H1 (cell line): ENCODE measurements at regions not wholly inside any gene's neighbourhood (a gene's known extent, or its start where the extent isn't known, plus 50 kb on each side); places are given as distances from the start of the nearest gene placed in this dataset.
"Not testable (repeated sequence)": the region's sequence is repeated elsewhere in the genome, so short reads cannot be mapped to it uniquely, and the experiment has no call there.

ENCODE experiments used
- CTCF ChIA-PET: fragments of 300-600 bp; sonication (Branson Sonifier 250); formaldehyde crosslinking; loops from one replicate; lab custom pipeline; 2021; ENCODE audit not compliant: partially characterized antibody; lab: Charles Lee
- POLR2A ChIA-PET: fragments of 300-600 bp; sonication (Branson Sonifier 250); formaldehyde crosslinking; loops from one replicate; lab custom pipeline; 2021; ENCODE audit warnings: inconsistent platforms; ENCODE audit not compliant: partially characterized antibody; lab: Charles Lee
- DNase-seq, 2 experiments: peaks; one replicate each; pipeline versions ENCODE4 v3.0.0 to v3.0.0-alpha.2; 2010 to 2022; ENCODE audit warnings: low spot score in 2 of 2, low read depth in 1 of 2, mixed read lengths in 1 of 2
- FAIRE-seq: peaks from 2 replicates; lab custom pipeline; 2011; peaks lifted over from hg19 to GRCh38; lab: Jason Lieb, UNC
- H2AFZ ChIP-seq: 2 replicates; pipeline ENCODE4 v1.8.1; 2012; ENCODE audit warnings: low read length, inconsistent platforms
- H2AK5ac ChIP-seq: 2 replicates; pipeline ENCODE4 v1.6.1; 2013; ENCODE audit warnings: low read depth, low read length
- H2BK120ac ChIP-seq: replicated peaks from 2 replicates; pipeline ENCODE3; 2013; ENCODE audit warnings: low read depth, low read length, inconsistent platforms
- H2BK12ac ChIP-seq: 2 replicates; pipeline ENCODE4 v1.6.1; 2013; ENCODE audit warnings: low read depth, low read length
- H2BK15ac ChIP-seq: 2 replicates; pipeline ENCODE4 v1.6.1; 2013; ENCODE audit warnings: low read length
- H2BK20ac ChIP-seq: 2 replicates; pipeline ENCODE4 v1.6.1; 2013; ENCODE audit warnings: low read length
- H2BK5ac ChIP-seq: 2 replicates; pipeline ENCODE4 v1.6.1; 2013; ENCODE audit warnings: low read depth, low read length
- H3K14ac ChIP-seq: 2 replicates; pipeline ENCODE4 v1.6.1; 2013; ENCODE audit warnings: inconsistent platforms; ENCODE audit not compliant: insufficient read length
- H3K18ac ChIP-seq: 2 replicates; pipeline ENCODE4 v1.6.1; 2013; ENCODE audit warnings: low read length; ENCODE audit errors: extremely low read depth
- H3K23ac ChIP-seq: 2 replicates; pipeline ENCODE4 v1.6.1; 2013; ENCODE audit warnings: inconsistent platforms; ENCODE audit not compliant: insufficient read length
- H3K23me2 ChIP-seq: 2 replicates; pipeline ENCODE4 v1.6.1; 2013; ENCODE audit warnings: low read depth, low read length
- H3K27ac ChIP-seq: 2 replicates; pipeline ENCODE4 v1.6.1; 2011; ENCODE audit warnings: low read depth, low read length, inconsistent platforms
- H3K27me3 ChIP-seq, 4 experiments: replicated peaks in 1 of 4; 1 replicate in 1 of 4; 2 replicates in 3 of 4; pipeline versions ENCODE4 v1.6.1 to v1.8.1; 2011 to 2013; ENCODE audit warnings: low read length in 3 of 4, mild to moderate bottlenecking in 3 of 4, inconsistent platforms in 2 of 4, mixed read lengths in 2 of 4, moderate library complexity in 1 of 4; ENCODE audit not compliant: control insufficient read depth in 3 of 4, insufficient read depth in 3 of 4; ENCODE audit errors: extremely low read depth in 1 of 4
- H3K36me3 ChIP-seq, 4 experiments: 2 replicates each; pipeline versions ENCODE4 v1.6.1 to v1.8.1; 2011 to 2013; ENCODE audit warnings: mild to moderate bottlenecking in 4 of 4, low read length in 3 of 4, moderate library complexity in 2 of 4, control low read depth in 1 of 4, inconsistent platforms in 1 of 4; ENCODE audit not compliant: insufficient read depth in 4 of 4, control insufficient read depth in 2 of 4
- H3K4ac ChIP-seq: replicated peaks from 2 replicates; pipeline ENCODE3; 2013; ENCODE audit warnings: low read length, low read depth, mixed read lengths, inconsistent platforms; ENCODE audit not compliant: insufficient read length
- H3K4me1 ChIP-seq, 4 experiments: replicated peaks in 1 of 4; 1 replicate in 1 of 4; 2 replicates in 3 of 4; pipeline versions ENCODE4 v1.6.1 to v1.8.1; 2011 to 2013; ENCODE audit warnings: low read length in 3 of 4, inconsistent platforms in 2 of 4, mixed read lengths in 1 of 4; ENCODE audit not compliant: insufficient read depth in 4 of 4, control insufficient read depth in 3 of 4
- H3K4me2 ChIP-seq, 2 experiments: 2 replicates each; pipeline versions ENCODE4 v1.6.1 to v1.8.1; 2011 to 2013; ENCODE audit warnings: low read depth in 2 of 2, low read length in 2 of 2, control low read depth in 1 of 2, inconsistent platforms in 1 of 2, mild to moderate bottlenecking in 1 of 2; ENCODE audit not compliant: insufficient read depth in 1 of 2
- H3K4me3 ChIP-seq, 4 experiments: fragments of 200-600, 300-600 bp in 1 of 4; sonication (generic), shearing (Covaris generic), sonication (Bioruptor Twin) in 1 of 4; 2 replicates each; pipeline versions ENCODE4 v1.5.1 to v1.8.1; 2011 to 2016; ENCODE audit warnings: low read length in 4 of 4, low read depth in 3 of 4, control low read depth in 2 of 4, inconsistent platforms in 2 of 4, mild to moderate bottlenecking in 2 of 4, mixed read lengths in 1 of 4, moderate library complexity in 1 of 4; ENCODE audit not compliant: insufficient read depth in 2 of 4; ENCODE audit errors: extremely low read depth in 1 of 4
- H3K56ac ChIP-seq: replicated peaks from 2 replicates; pipeline ENCODE3; 2013; ENCODE audit warnings: low read depth, mild to moderate bottlenecking, mixed read lengths, low read length, inconsistent platforms; ENCODE audit not compliant: insufficient read length
- H3K79me1 ChIP-seq: 2 replicates; pipeline ENCODE4 v1.6.1; 2013; ENCODE audit warnings: low read depth, low read length, control low read depth
- H3K79me2 ChIP-seq, 2 experiments: 2 replicates each; pipeline versions ENCODE4 v1.6.1 to v1.8.1; 2012 to 2013; ENCODE audit warnings: low read length in 2 of 2, mild to moderate bottlenecking in 2 of 2, inconsistent platforms in 1 of 2; ENCODE audit not compliant: insufficient read depth in 2 of 2, control insufficient read depth in 1 of 2
- H3K9ac ChIP-seq, 4 experiments: replicated peaks in 1 of 4; 1 replicate in 1 of 4; 2 replicates in 3 of 4; pipeline versions ENCODE4 v1.6.1 to v1.8.1; 2011 to 2013; ENCODE audit warnings: low read depth in 3 of 4, low read length in 3 of 4, control low read depth in 2 of 4, mild to moderate bottlenecking in 2 of 4, moderate library complexity in 2 of 4, inconsistent platforms in 1 of 4; ENCODE audit errors: extremely low read depth in 1 of 4
- H3K9me3 ChIP-seq, 2 experiments: 2 replicates each; pipeline versions ENCODE4 v1.6.1 to v1.8.1; 2012 to 2013; ENCODE audit warnings: mild to moderate bottlenecking in 2 of 2, moderate library complexity in 2 of 2, control low read depth in 1 of 2, inconsistent platforms in 1 of 2, low read depth in 1 of 2, low read length in 1 of 2, mixed read lengths in 1 of 2; ENCODE audit not compliant: insufficient read depth in 2 of 2
- H4K20me1 ChIP-seq, 2 experiments: replicated peaks in 1 of 2; 2 replicates each; pipeline versions ENCODE3 to v1.8.1; 2011 to 2013; ENCODE audit warnings: inconsistent platforms in 2 of 2, low read length in 2 of 2, mild to moderate bottlenecking in 1 of 2; ENCODE audit not compliant: insufficient read depth in 2 of 2, control insufficient read depth in 1 of 2
- H4K5ac ChIP-seq: 2 replicates; pipeline ENCODE4 v1.6.1; 2013; ENCODE audit warnings: low read length, low read depth, mixed read lengths, inconsistent platforms; ENCODE audit not compliant: insufficient read length
- H4K8ac ChIP-seq: 2 replicates; pipeline ENCODE4 v1.8.0; 2013; ENCODE audit warnings: mild to moderate bottlenecking, moderate library complexity, low read length, inconsistent platforms; ENCODE audit not compliant: insufficient read depth; ENCODE audit errors: extremely low read depth
- H4K91ac ChIP-seq: replicated peaks from 2 replicates; pipeline ENCODE3; 2013; ENCODE audit warnings: low read length, mixed read lengths, inconsistent platforms; ENCODE audit not compliant: insufficient read length
- WGBS, 2 experiments: shearing (Covaris generic) in 1 of 2; methylation state at CpG; one replicate each; pipeline versions ENCODE4 v1.1.6 to v1.1.7; 2013 to 2015; ENCODE audit warnings: low lambda C conversion rate in 2 of 2, mixed read lengths in 2 of 2, inconsistent platforms in 1 of 2, low coverage in 1 of 2, missing lambda C conversion rate in 1 of 2; ENCODE audit not compliant: insufficient replicate concordance in 2 of 2, insufficient coverage in 1 of 2, insufficient read length in 1 of 2; ENCODE audit errors: extremely low coverage in 1 of 2, missing lambda C conversion rate in 1 of 2; 5-methylcytosine and 5-hydroxymethylcytosine counted together

DNA sequence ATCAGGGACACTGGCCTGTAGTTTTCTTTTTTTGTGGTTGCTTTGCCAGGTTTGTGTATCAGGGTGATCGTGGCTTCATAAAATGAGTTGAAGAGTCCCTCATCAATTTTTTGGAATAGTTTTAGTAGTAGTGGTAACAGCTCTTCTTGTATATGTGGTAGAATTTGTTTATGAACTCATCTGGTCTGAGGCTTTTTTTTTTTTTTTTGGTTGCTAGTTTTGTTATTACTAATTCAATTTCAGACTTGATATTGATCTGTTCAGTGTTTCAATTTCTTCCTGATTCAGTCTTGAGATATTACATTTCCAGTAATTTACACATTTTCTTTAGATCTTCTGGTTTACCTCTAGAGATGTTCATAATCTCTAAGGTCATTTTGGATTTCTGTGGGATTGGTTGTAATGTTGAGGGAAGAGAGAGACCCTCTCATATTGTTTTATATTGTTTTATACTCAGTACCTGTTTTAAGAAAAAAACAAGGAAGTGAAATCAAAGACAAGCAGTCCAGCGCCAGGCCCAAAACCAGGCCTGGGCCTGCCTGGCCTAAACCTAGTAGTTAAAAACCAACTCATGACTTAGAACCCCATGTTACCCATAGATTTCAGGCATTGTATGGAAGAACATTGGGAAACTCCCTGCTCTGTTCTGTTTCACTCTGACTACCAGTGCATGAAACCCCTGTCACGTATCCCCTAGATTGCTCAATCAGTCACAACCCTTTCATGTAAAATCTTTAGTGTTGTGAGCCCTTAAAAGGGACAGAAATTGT lies 836.7 kb upstream of the NDST4 start:
- H3K79me2 ChIP-seq, H4K5ac ChIP-seq, H3K23ac ChIP-seq, POLR2A ChIA-PET, H4K20me1 ChIP-seq, H3K9me3 ChIP-seq, H3K27ac ChIP-seq, H3K79me1 ChIP-seq, DNase-seq, H3K4me1 ChIP-seq, H2AK5ac ChIP-seq, H2BK120ac ChIP-seq, H2BK20ac ChIP-seq, H3K23me2 ChIP-seq, H3K56ac ChIP-seq, FAIRE-seq, H4K91ac ChIP-seq, H4K8ac ChIP-seq, H2BK12ac ChIP-seq, H3K4ac ChIP-seq, H3K27me3 ChIP-seq, H2BK15ac ChIP-seq, H2AFZ ChIP-seq, H3K14ac ChIP-seq, H3K9ac ChIP-seq, H3K18ac ChIP-seq, H3K36me3 ChIP-seq, H3K4me3 ChIP-seq, H3K4me2 ChIP-seq, H2BK5ac ChIP-seq: not testable (repeated sequence)
- 88% methylated on average over 3 of the region's 3 CpGs; no CpG with 5 or more reads in 1 of the 2 experiments for WGBS, 2 experiments
- CTCF ChIA-PET, result interaction anchor here (0.6 kb wide), 1 partner anchor 165 kb away, joined by 3 read pairs; no protein-coding TSS in a partner anchor
